Calu3 (cell line): ENCODE measurements at regions not wholly inside any gene's neighbourhood (a gene's known extent, or its start where the extent isn't known, plus 50 kb on each side); places are given as distances from the start of the nearest gene placed in this dataset.

Experiments used
- BruUV-seq: library from RNA; stranded (reverse); fragments of 400-500 nt; replicated peaks from 2 replicates; lab custom pipeline; 2021; lab: Mats Ljungman, UMichigan
- CTCF ChIA-PET: fragments of 300-600 bp; sonication (Branson Sonifier 250); formaldehyde crosslinking; loops from one replicate; lab custom pipeline; 2022; ENCODE audit warnings: antibody characterized with exemption; lab: Charles Lee
- DNase-seq: peaks from one replicate; pipeline ENCODE4 v3.0.0; 2022
- H3K27ac Mint-ChIP-seq: one replicate; pipeline ENCODE4 v1.8.0; 2022; ENCODE audit warnings: mixed read lengths; ENCODE audit not compliant: unreplicated experiment
- H3K27me3 Mint-ChIP-seq: one replicate; pipeline ENCODE4 v1.8.0; 2022; ENCODE audit warnings: mixed read lengths; ENCODE audit not compliant: unreplicated experiment
- H3K36me3 Mint-ChIP-seq: one replicate; pipeline ENCODE4 v1.8.0; 2022; ENCODE audit warnings: mild to moderate bottlenecking, moderate library complexity, mixed read lengths; ENCODE audit not compliant: insufficient read depth, unreplicated experiment
- H3K4me1 Mint-ChIP-seq: one replicate; pipeline ENCODE4 v1.8.0; 2022; ENCODE audit warnings: mild to moderate bottlenecking, low read depth, mixed read lengths; ENCODE audit not compliant: unreplicated experiment
- H3K4me3 Mint-ChIP-seq: one replicate; pipeline ENCODE4 v1.8.0; 2022; ENCODE audit warnings: mild to moderate bottlenecking, low read depth, moderate library complexity, mixed read lengths; ENCODE audit not compliant: unreplicated experiment
- H3K9me3 Mint-ChIP-seq: one replicate; pipeline ENCODE4 v1.8.0; 2022; ENCODE audit warnings: low read depth, mixed read lengths; ENCODE audit not compliant: unreplicated experiment
- intact Hi-C: fragments of 100-400 bp; cut with micrococcal nuclease; formaldehyde crosslinking; loops from one replicate; pipeline ENCODE4 v1.10.0; 2022; ENCODE audit not compliant: unreplicated experiment
- TF ChIP-seq, protein P1 (sequence below): fragments of 200-600 bp; IDR thresholded peaks from one replicate; pipeline ENCODE4 v1.8.0; 2022; ENCODE audit warnings: antibody characterized with exemption; ENCODE audit not compliant: unreplicated experiment

DNA sequence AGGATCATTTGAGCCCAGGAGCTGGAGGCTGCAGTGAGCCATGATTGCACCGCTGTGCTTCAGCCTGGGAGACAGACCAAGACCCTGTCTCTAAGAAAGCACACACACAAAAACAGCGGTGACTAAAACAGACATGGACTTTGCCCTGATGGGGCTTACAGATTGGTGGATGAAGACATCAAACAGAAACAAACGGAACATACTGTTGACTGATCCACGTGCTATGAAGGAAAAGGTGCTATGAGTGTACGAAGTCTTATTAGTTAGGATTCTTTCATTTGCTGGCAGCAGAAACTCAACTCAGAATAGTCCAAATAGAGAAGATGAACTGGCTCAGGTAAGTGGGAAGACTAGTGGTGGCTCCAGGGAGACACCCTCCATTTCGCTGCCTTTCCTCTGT is 309.8 kb upstream of the N4BP1 start:
- BruUV-seq = no TSS peak
- H3K4me3 Mint-ChIP-seq = no peak overlapping the region
- intact Hi-C loops = no loop called here
- H3K36me3 Mint-ChIP-seq = no peaks in the 10 kb centered on the region
- H3K9me3 Mint-ChIP-seq = peaks cover 2% of the 10 kb centered on the region
- peaks cover 14% of the 10 kb centered on the region for H3K27me3 Mint-ChIP-seq
- CTCF ChIA-PET = no interaction called here
- no peaks in the 10 kb centered on the region for H3K4me1 Mint-ChIP-seq
- no peak for DNase-seq
- no peak overlapping the region for H3K27ac Mint-ChIP-seq
- TF ChIP-seq, protein P1, sequence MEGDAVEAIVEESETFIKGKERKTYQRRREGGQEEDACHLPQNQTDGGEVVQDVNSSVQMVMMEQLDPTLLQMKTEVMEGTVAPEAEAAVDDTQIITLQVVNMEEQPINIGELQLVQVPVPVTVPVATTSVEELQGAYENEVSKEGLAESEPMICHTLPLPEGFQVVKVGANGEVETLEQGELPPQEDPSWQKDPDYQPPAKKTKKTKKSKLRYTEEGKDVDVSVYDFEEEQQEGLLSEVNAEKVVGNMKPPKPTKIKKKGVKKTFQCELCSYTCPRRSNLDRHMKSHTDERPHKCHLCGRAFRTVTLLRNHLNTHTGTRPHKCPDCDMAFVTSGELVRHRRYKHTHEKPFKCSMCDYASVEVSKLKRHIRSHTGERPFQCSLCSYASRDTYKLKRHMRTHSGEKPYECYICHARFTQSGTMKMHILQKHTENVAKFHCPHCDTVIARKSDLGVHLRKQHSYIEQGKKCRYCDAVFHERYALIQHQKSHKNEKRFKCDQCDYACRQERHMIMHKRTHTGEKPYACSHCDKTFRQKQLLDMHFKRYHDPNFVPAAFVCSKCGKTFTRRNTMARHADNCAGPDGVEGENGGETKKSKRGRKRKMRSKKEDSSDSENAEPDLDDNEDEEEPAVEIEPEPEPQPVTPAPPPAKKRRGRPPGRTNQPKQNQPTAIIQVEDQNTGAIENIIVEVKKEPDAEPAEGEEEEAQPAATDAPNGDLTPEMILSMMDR = no peak

DNA sequence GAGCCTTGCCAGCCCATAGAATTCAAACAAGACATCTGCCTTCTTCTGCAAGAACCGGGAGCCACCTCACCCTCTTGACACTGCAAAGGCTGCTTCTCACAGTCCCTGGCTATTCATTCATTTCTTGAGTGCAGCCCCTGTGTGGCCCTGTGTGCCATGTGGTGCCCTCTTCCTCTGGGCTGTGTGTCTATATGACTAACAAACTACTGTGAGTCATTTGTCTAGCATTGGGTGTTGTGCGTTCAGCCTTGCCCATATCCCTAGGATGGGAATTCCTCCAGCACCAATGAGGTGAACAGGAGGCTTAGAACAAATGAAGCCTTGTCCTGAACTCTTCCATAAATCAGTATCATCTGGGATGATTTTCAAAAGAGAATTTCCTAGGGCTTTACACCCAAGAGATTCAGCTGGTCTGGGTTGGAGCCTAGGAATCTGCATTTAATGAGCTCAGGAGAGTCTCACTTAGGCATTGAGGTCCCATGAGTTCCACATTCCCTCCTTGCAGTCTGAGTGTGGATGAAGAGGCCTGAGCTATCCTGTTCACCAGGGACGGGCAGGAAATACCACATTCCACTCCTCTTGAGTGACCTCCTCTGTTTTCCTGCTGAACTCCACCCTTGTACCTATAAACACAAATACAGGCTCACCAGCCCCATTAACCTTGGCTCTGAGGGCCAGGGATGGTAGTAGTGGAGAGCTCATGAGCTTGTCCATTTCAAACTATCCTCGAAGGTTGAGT is 308.7 kb upstream of the N4BP1 start:
- Mint-ChIP-seq H3K27ac (no peak overlapping the region), H3K4me1 (no peaks in the 10 kb centered on the region), H3K27me3 (peaks cover 14% of the 10 kb centered on the region), H3K9me3 (peaks cover 2% of the 10 kb centered on the region), H3K4me3 (no peak overlapping the region), H3K36me3 (no peaks in the 10 kb centered on the region)
- intact Hi-C loops = no loop called here
- CTCF ChIA-PET = interaction anchor here (0.7 kb wide), 1 partner anchor 394 kb away, joined by 3 read pairs; no protein-coding TSS in a partner anchor
- BruUV-seq = no TSS peak
- DNase-seq = no peak
- TF ChIP-seq, protein P1 = no peak

DNA sequence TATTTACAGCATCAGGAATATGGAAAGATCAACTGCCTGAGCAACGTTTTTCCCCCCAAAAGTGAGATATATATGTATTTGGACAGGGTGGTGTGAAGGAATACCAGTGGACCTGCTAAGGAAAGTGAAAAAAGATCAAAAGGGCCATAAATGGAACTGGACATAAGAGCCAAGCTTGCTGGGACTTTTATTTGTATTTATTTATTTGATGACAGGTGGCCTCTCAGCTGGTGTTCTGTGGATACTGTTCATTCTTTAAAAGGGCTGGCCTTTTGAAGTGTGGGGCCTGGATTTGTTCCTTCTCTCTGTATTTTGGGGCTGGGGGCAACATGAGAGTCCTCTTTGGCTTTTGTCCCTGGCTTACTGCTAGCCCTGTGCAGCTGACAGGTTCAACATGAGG is 306.6 kb upstream of the N4BP1 start:
- CTCF ChIA-PET = no interaction called here
- intact Hi-C loops = no loop called here

DNA sequence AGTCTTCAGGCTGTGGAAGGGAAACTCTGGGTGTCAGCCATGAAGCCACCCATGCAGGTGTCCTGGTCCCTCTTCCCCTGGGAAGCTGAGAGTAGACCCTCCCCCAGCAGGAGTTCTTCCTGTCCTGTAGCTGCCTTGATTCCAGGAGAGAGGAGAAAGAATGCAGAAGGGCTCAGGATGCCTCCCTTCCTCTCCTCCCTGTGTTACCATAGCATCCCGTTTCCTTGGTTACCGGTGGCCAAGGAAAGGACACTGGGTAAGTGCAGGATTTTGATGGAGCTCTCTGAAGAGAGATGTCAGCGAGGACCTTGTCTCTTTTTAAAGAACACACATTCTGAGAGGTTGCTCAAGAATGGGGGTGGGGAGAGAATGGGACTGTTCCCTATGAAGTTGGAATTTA is 304.1 kb upstream of the N4BP1 start:
- TF ChIP-seq, protein P1 = no peak
- H3K4me1 Mint-ChIP-seq = no peaks in the 10 kb centered on the region
- H3K9me3 Mint-ChIP-seq = no peaks in the 10 kb centered on the region
- no peak for DNase-seq
- BruUV-seq = no TSS peak
- no peak overlapping the region for H3K4me3 Mint-ChIP-seq
- H3K36me3 Mint-ChIP-seq = no peaks in the 10 kb centered on the region
- CTCF ChIA-PET = no interaction called here
- H3K27ac Mint-ChIP-seq = no peak overlapping the region
- intact Hi-C loops = no loop called here
- H3K27me3 Mint-ChIP-seq = peaks cover 36% of the 10 kb centered on the region

More for the DNA sequence above, 306.6 kb upstream of the N4BP1 start:
- Mint-ChIP-seq H3K4me1 (no peaks in the 10 kb centered on the region), H3K9me3 (no peaks in the 10 kb centered on the region), H3K4me3 (no peak overlapping the region), H3K27me3 (peaks cover 26% of the 10 kb centered on the region), H3K27ac (no peak overlapping the region), H3K36me3 (no peaks in the 10 kb centered on the region)
- no peak for DNase-seq
- no TSS peak for BruUV-seq
- TF ChIP-seq, protein P1 = no peak
